Fibroblast of the aortic adventitia (primary cell): ENCODE measurements at regions not wholly inside any gene's neighbourhood (a gene's known extent, or its start where the extent isn't known, plus 50 kb on each side); places are given as distances from the start of the nearest gene placed in this dataset.

Experiments
- DNase-seq: peaks from one replicate; pipeline ENCODE4 v3.0.0-alpha.2; 2010; ENCODE audit warnings: low read depth
- H3K4me3 ChIP-seq: 2 replicates; pipeline ENCODE4 v1.5.1; 2011; ENCODE audit warnings: low read depth, mild to moderate bottlenecking, control low read depth, low read length, moderate library complexity
- CTCF ChIP-seq: IDR thresholded peaks from 2 replicates; pipeline ENCODE4 v1.5.1; 2011; ENCODE audit warnings: mild to moderate bottlenecking, low read length, control low read depth, inconsistent platforms; ENCODE audit not compliant: insufficient read depth

GRCh38 chr10:36872702-36873393 lies 252.6 kb upstream of the ANKRD30A start:
- no peak for DNase-seq
- no peak overlapping the region for H3K4me3 ChIP-seq
- no peak for TF ChIP-seq CTCF

- no peak for TF ChIP-seq CTCF
- DNase-seq: peak; percentile 85
- no peak overlapping the region for H3K4me3 ChIP-seq
Observed at GRCh38 chr10:36840788-36841187, 284.6 kb upstream of the ANKRD30A start.

- DNase-seq: no peak
- TF ChIP-seq CTCF: no peak
- no peak overlapping the region for H3K4me3 ChIP-seq
Observed at GRCh38 chr10:36837416-36837815, 288.0 kb upstream of the ANKRD30A start.

- no peak overlapping the region for H3K4me3 ChIP-seq
- no peak for DNase-seq
- TF ChIP-seq CTCF: no peak
Observed at GRCh38 chr10:36819781-36820180, 305.6 kb upstream of the ANKRD30A start.

GRCh38 chr10:36817898-36818297 lies 307.5 kb upstream of the ANKRD30A start:
- no peak for TF ChIP-seq CTCF
- no peak overlapping the region for H3K4me3 ChIP-seq
- no peak for DNase-seq

GRCh38 chr10:36808625-36809362 lies 316.6 kb upstream of the ANKRD30A start:
- H3K4me3 ChIP-seq: no peak overlapping the region
- peak; percentile 4 for DNase-seq
- TF ChIP-seq CTCF: no peak
